ENCODE measurements at regions not wholly inside any gene's neighbourhood (a gene's known extent, or its start where the extent isn't known, plus 50 kb on each side); places are given as distances from the start of the nearest gene placed in this dataset.

DNA sequence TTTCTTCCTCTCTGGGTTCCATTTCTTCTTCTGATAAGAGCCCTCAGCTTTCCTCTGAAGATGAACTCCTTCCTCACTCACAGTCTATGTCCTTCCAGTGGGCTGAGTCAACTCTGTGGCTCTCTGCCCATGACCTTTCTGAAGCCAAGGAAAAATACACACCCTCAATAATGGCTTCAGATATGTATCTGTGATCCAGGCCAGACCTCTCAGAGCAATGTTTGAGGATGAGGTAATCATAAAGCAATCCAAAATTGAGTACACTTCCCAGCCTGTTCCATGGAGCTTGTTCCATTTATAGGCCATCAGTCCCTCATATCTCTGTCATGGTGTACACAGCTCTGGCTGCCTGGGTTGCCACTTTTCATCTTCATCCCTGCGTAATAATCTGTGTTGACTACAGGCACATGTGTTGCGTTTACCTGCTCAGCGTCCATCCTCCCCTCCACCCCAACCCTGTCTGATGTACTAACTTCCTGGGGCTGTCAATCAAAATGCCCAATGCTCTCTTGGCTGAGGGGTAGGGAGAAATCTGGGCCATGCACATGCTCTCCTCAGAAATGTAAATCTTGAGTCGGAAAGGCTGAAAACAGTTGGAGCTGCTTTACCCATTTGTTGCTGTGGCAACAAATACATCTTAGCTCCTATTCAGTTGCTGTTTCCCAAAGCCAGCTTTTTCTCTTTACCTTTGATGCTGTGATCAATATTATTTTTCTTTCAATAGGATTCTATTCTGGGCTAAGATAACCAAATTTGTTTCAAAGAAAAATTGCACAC lies 377.8 kb upstream of the TMEM132C start:
- TF ChIP-seq, protein P1, sequence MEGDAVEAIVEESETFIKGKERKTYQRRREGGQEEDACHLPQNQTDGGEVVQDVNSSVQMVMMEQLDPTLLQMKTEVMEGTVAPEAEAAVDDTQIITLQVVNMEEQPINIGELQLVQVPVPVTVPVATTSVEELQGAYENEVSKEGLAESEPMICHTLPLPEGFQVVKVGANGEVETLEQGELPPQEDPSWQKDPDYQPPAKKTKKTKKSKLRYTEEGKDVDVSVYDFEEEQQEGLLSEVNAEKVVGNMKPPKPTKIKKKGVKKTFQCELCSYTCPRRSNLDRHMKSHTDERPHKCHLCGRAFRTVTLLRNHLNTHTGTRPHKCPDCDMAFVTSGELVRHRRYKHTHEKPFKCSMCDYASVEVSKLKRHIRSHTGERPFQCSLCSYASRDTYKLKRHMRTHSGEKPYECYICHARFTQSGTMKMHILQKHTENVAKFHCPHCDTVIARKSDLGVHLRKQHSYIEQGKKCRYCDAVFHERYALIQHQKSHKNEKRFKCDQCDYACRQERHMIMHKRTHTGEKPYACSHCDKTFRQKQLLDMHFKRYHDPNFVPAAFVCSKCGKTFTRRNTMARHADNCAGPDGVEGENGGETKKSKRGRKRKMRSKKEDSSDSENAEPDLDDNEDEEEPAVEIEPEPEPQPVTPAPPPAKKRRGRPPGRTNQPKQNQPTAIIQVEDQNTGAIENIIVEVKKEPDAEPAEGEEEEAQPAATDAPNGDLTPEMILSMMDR (conservative IDR thresholded peaks at IDR 0.05): no peak
- no peak for TF ChIP-seq EZH2 (IDR thresholded peaks at IDR 0.05; ENCODE audit: low read depth)
